ENCODE measurements at regions not wholly inside any gene's neighbourhood (a gene's known extent, or its start where the extent isn't known, plus 50 kb on each side); places are given as distances from the start of the nearest gene placed in this dataset.

GRCh38 chr2:219980638-219981037, 353.2 kb downstream of the SLC4A3 start:
- Histone ChIP-seq H3K27ac (no peak overlapping the region), H3K27me3 (no peaks in the 10 kb centered on the region), H3K4me3 (no peak overlapping the region), H3K4me1 (no peaks in the 10 kb centered on the region), H3K9me3 (no peaks in the 10 kb centered on the region), H3K36me3 (no peaks in the 10 kb centered on the region)
- intact Hi-C loops (cut with DNase I; ENCODE audit: low total_unique reads) = no loop called here
- no peak for TF ChIP-seq CTCF (IDR thresholded peaks at IDR 0.05 in 4 of 5, conservative IDR thresholded peaks at IDR 0.05 in 1 of 5)
- no peak for TF ChIP-seq POLR2A (IDR thresholded peaks at IDR 0.05)
- ATAC-seq (no peak), DNase-seq (no peak)
- in situ Hi-C loops (cut with MboI; ENCODE audit: low sequenced_read_pairs in 4 of 4) = no loop called here

DNA sequence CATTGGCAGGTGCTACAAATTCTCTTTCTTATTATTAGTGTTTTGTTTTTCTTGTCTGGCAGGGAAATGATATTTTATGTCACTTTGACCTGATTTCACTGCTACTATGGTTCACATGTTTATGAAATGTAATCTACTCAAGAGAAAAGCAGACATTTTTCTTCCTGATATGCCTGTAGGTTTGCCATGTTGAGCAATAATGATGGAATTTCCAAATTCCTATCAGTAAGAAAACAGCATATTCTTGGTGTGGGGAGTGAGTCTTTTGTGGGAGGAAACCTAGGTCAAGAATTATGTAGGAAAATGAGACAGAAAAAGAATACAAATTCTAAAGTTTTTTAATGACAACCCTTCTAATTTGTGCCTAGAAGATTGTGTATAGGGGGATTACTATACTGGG, 356.4 kb downstream of the SLC4A3 start:
- DNase-seq = no peak
- no peaks in the 10 kb centered on the region for H3K27me3 ChIP-seq
- no peaks in the 10 kb centered on the region for H3K9me3 ChIP-seq
- intact Hi-C loops (cut with DNase I; ENCODE audit: low total_unique reads) = no loop called here
- H3K36me3 ChIP-seq = no peaks in the 10 kb centered on the region
- no peak overlapping the region for H3K4me3 ChIP-seq
- TF ChIP-seq POLR2A (IDR thresholded peaks at IDR 0.05) (no peak), CTCF (IDR thresholded peaks at IDR 0.05 in 4 of 5, conservative IDR thresholded peaks at IDR 0.05 in 1 of 5) (no peak)
- no peaks in the 10 kb centered on the region for H3K4me1 ChIP-seq
- H3K27ac ChIP-seq = no peak overlapping the region
- in situ Hi-C loops (cut with MboI; ENCODE audit: low sequenced_read_pairs in 4 of 4) = no loop called here
- ATAC-seq = no peak

GRCh38 chr2:219985017-219985416, 357.6 kb downstream of the SLC4A3 start:
- Histone ChIP-seq H3K9me3 (no peaks in the 10 kb centered on the region), H3K4me1 (no peaks in the 10 kb centered on the region), H3K4me3 (no peak overlapping the region), H3K27me3 (no peaks in the 10 kb centered on the region), H3K36me3 (no peaks in the 10 kb centered on the region), H3K27ac (no peak overlapping the region)
- ATAC-seq (no peak), DNase-seq (no peak)
- TF ChIP-seq POLR2A (IDR thresholded peaks at IDR 0.05) = no peak
- no peak for TF ChIP-seq CTCF (IDR thresholded peaks at IDR 0.05 in 4 of 5, conservative IDR thresholded peaks at IDR 0.05 in 1 of 5)
- in situ Hi-C loops (cut with MboI; ENCODE audit: low sequenced_read_pairs in 4 of 4) = no loop called here
- intact Hi-C loops (cut with DNase I; ENCODE audit: low total_unique reads) = no loop called here

- intact Hi-C loops (cut with DNase I; ENCODE audit: low total_unique reads) = no loop called here
- H3K36me3 ChIP-seq = no peaks in the 10 kb centered on the region
- H3K27ac ChIP-seq = no peak overlapping the region
- in situ Hi-C loops (cut with MboI; ENCODE audit: low sequenced_read_pairs in 4 of 4) = no loop called here
- no peak for TF ChIP-seq POLR2A (IDR thresholded peaks at IDR 0.05)
- H3K4me3 ChIP-seq = no peak overlapping the region
- DNase-seq (peak in 1 of 2 donors; percentile 13), ATAC-seq (no peak)
- H3K27me3 ChIP-seq = no peaks in the 10 kb centered on the region
- H3K4me1 ChIP-seq = no peaks in the 10 kb centered on the region
- H3K9me3 ChIP-seq = no peaks in the 10 kb centered on the region
Observed at GRCh38 chr2:219987830-219988229, 360.4 kb downstream of the SLC4A3 start.

DNA sequence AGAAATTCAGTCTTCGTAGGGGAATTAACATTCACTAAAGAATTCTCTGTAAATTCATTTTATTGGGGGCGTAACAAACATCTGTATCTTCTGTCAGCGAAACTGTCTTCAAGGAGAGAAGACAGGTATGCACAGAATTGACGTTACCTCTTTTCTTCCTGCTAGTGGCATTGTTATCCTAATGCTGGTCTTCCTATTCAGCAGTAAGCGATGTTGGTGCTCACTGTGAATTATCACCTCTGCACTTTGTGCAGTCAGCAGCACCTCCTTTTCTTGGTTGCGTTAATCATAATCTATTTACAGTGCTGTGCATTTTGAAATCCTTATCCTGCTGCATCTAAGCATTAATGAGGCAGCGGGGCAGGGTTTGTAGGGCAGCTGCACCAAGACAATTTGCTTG, 362.3 kb downstream of the SLC4A3 start:
- in situ Hi-C loops (cut with MboI; ENCODE audit: low sequenced_read_pairs in 4 of 4) = no loop called here
- Histone ChIP-seq H3K27ac (no peak overlapping the region), H3K27me3 (no peaks in the 10 kb centered on the region), H3K9me3 (no peaks in the 10 kb centered on the region), H3K4me3 (no peak overlapping the region), H3K4me1 (no peaks in the 10 kb centered on the region), H3K36me3 (no peaks in the 10 kb centered on the region)
- DNase-seq (no peak), ATAC-seq (no peak)
- TF ChIP-seq POLR2A (IDR thresholded peaks at IDR 0.05) (no peak), CTCF (IDR thresholded peaks at IDR 0.05 in 4 of 5, conservative IDR thresholded peaks at IDR 0.05 in 1 of 5) (no peak)
- intact Hi-C loops (cut with DNase I; ENCODE audit: low total_unique reads) = no loop called here

Measured in gastrocnemius medialis (tissue), 4 donors.